ENCODE measurements at regions not wholly inside any gene's neighbourhood (a gene's known extent, or its start where the extent isn't known, plus 50 kb on each side); places are given as distances from the start of the nearest gene placed in this dataset.
"Not testable (repeated sequence)": the region's sequence is repeated elsewhere in the genome, so short reads cannot be mapped to it uniquely, and the experiment has no call there.

DNA sequence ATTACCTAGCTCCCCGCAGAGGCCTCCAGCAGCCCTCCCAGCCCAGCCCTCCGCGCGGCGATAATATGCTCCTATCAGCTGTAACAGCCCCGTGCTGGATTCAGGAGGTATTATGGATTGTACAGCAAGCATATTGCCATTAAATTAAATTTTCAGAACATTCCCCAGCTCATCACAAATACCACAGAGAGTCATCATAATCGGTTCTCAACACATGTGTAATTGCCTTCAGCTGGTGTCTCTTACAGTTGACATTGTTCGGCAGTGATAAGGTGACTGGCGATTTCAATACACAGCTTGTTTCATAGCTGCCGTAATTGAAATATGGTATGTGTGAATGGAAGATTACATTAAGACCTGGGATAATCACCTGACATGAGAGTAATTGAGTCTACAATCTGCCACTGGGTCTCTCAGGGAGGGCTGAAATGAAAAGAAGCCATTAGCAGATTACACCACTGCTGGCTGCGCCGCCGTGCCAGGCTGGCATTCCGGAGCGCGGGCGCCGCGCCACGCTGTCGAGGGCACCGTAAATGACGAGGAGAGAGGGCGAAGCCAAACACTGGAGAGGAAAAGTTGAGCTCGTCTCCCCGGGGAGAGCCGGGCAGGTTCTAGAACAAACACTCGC is 549.4 kb upstream of the SALL3 start:
- Mint-ChIP-seq H3K27me3 (ENCODE audit: low read depth) (no peaks in the 10 kb centered on the region), H3K4me1 (ENCODE audit: low read depth) (no peaks in the 10 kb centered on the region), H3K36me3 (ENCODE audit: low read depth) (no peaks in the 10 kb centered on the region), H3K4me3 (ENCODE audit: low read depth) (no peak overlapping the region), H3K27ac (no peak overlapping the region), H3K9me3 (peaks cover 16% of the 10 kb centered on the region)
- no peak for DNase-seq (ENCODE audit: low spot score)
- intact Hi-C loops (cut with micrococcal nuclease) = no loop called here

DNA sequence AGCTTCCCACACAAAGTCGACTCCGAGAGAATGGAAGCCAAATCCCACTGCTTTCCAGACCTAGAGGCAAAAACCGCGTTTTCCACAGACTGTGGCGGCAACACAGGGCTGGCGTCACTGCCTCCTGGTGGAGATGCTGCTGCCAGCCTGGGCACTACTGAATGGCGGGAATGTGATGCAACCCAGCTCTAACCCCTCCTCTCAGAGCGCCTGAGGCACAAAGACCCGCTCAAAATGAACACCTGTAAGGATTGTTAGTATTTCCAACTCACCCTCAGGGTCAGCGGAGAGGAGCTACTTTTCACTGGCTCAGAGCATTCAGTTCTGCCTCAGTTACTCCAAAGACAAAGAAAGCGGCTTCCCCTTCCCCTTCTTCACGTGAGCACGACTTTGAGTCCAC is 548.0 kb upstream of the SALL3 start:
- no peak for DNase-seq (ENCODE audit: low spot score)
- H3K4me1 Mint-ChIP-seq (ENCODE audit: low read depth) = no peaks in the 10 kb centered on the region
- H3K9me3 Mint-ChIP-seq = peaks cover 20% of the 10 kb centered on the region
- H3K27me3 Mint-ChIP-seq (ENCODE audit: low read depth) = no peaks in the 10 kb centered on the region
- H3K4me3 Mint-ChIP-seq (ENCODE audit: low read depth) = no peak overlapping the region
- no peak overlapping the region for H3K27ac Mint-ChIP-seq
- intact Hi-C loops (cut with micrococcal nuclease) = no loop called here
- no peaks in the 10 kb centered on the region for H3K36me3 Mint-ChIP-seq (ENCODE audit: low read depth)

DNA sequence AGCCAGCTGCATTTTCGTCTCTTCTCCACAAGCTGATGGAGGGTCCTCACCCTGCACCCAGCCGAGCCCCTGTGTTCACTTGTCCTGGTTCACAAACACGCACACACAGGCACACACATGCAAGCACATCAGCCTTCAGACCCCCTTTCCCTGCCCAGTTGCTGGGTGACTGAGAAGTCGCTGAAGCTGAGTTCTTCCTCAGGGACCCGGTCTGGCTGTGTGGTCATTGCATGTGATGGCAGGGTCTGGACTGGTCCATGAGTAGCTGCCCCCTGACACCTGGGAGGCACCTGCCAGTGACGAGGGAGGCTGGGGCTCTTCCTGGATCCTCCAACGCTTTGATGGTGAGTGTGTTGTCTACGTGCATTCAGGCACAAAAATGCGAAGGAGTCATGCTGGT is 546.1 kb upstream of the SALL3 start:
- H3K36me3 Mint-ChIP-seq (ENCODE audit: low read depth) = no peaks in the 10 kb centered on the region
- H3K27ac Mint-ChIP-seq = no peak overlapping the region
- intact Hi-C loops (cut with micrococcal nuclease) = no loop called here

GRCh38 chr18:78436110-78436509 is 543.5 kb upstream of the SALL3 start:
- DNase-seq (ENCODE audit: low spot score) = no peak
- no peak overlapping the region for H3K4me3 Mint-ChIP-seq (ENCODE audit: low read depth)
- no peak overlapping the region for H3K27ac Mint-ChIP-seq
- H3K9me3 Mint-ChIP-seq = peaks cover 30% of the 10 kb centered on the region
- no peaks in the 10 kb centered on the region for H3K36me3 Mint-ChIP-seq (ENCODE audit: low read depth)
- no peaks in the 10 kb centered on the region for H3K27me3 Mint-ChIP-seq (ENCODE audit: low read depth)
- intact Hi-C loops (cut with micrococcal nuclease) = no loop called here
- H3K4me1 Mint-ChIP-seq (ENCODE audit: low read depth) = no peaks in the 10 kb centered on the region

More for the DNA sequence above, 546.1 kb upstream of the SALL3 start:
- no peak overlapping the region for H3K4me3 Mint-ChIP-seq (ENCODE audit: low read depth)
- peaks cover 22% of the 10 kb centered on the region for H3K9me3 Mint-ChIP-seq
- DNase-seq (ENCODE audit: low spot score) = no peak
- H3K4me1 Mint-ChIP-seq (ENCODE audit: low read depth) = no peaks in the 10 kb centered on the region
- no peaks in the 10 kb centered on the region for H3K27me3 Mint-ChIP-seq (ENCODE audit: low read depth)

DNA sequence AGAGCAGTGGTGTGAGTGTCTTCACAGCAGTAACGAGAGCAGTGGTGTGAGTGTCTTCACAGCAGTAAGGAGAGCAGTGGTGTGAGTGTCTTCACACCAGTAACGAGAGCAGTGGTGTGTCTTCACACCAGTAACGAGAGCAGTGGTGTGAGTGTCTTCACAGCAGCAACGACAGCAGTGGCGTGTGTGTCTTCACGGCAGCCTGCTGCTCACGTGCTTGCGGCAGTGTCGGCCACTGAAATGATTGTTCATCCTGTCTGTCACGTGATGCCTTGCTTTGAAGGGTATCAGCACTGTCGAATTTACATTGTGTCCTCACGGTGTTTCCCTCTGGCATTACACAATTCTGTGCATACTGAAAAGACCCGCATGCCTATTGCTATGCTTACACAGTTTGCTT is 541.4 kb upstream of the SALL3 start:
- H3K4me1 Mint-ChIP-seq (ENCODE audit: low read depth); H3K27me3 Mint-ChIP-seq (ENCODE audit: low read depth); DNase-seq (ENCODE audit: low spot score); H3K4me3 Mint-ChIP-seq (ENCODE audit: low read depth); H3K27ac Mint-ChIP-seq; intact Hi-C loops (cut with micrococcal nuclease); H3K36me3 Mint-ChIP-seq (ENCODE audit: low read depth): not testable (repeated sequence)
- H3K9me3 Mint-ChIP-seq = peaks cover 25% of the 10 kb centered on the region

DNA sequence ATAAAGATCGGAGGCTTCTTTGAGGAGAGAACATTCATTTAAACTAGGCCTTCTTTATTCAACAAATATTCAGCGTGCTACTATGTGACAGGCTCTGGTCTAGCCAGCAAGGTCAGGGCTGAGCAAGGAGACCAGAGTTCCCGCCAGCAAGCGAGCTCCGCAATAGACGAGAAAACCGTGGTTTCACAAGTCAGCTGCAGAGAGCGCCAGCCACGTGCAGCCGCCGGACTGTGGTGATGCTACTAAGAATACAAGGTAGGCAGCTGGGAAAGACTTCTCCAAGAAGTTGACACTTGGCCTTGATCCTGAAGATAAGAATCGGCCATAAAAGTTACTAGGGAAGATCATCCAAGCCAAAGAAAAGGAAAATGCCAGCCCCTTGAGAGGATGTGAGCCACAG is 533.7 kb upstream of the SALL3 start:
- Mint-ChIP-seq H3K4me1 (ENCODE audit: low read depth) (no peaks in the 10 kb centered on the region), H3K4me3 (ENCODE audit: low read depth) (no peak overlapping the region), H3K9me3 (peaks cover 3% of the 10 kb centered on the region), H3K36me3 (ENCODE audit: low read depth) (no peaks in the 10 kb centered on the region), H3K27me3 (ENCODE audit: low read depth) (no peaks in the 10 kb centered on the region), H3K27ac (no peak overlapping the region)
- intact Hi-C loops (cut with micrococcal nuclease) = no loop called here
- DNase-seq (ENCODE audit: low spot score) = no peak

GRCh38 chr18:78447211-78447610 is 532.4 kb upstream of the SALL3 start:
- no peak overlapping the region for H3K4me3 Mint-ChIP-seq (ENCODE audit: low read depth)
- H3K9me3 Mint-ChIP-seq = peaks cover 8% of the 10 kb centered on the region
- intact Hi-C loops (cut with micrococcal nuclease) = no loop called here
- H3K4me1 Mint-ChIP-seq (ENCODE audit: low read depth) = no peaks in the 10 kb centered on the region
- H3K27ac Mint-ChIP-seq = no peak overlapping the region
- no peaks in the 10 kb centered on the region for H3K36me3 Mint-ChIP-seq (ENCODE audit: low read depth)
- H3K27me3 Mint-ChIP-seq (ENCODE audit: low read depth) = no peaks in the 10 kb centered on the region
- DNase-seq (ENCODE audit: low spot score) = no peak

- Mint-ChIP-seq H3K4me3 (ENCODE audit: low read depth) (no peak overlapping the region), H3K27ac (no peak overlapping the region), H3K36me3 (ENCODE audit: low read depth) (no peaks in the 10 kb centered on the region), H3K4me1 (ENCODE audit: low read depth) (no peaks in the 10 kb centered on the region), H3K27me3 (ENCODE audit: low read depth) (no peaks in the 10 kb centered on the region), H3K9me3 (peaks cover 8% of the 10 kb centered on the region)
- DNase-seq (ENCODE audit: low spot score) = no peak
- intact Hi-C loops (cut with micrococcal nuclease) = no loop called here
Measured at GRCh38 chr18:78448106-78448505, 531.5 kb upstream of the SALL3 start.

GRCh38 chr18:78448591-78448990 is 531.0 kb upstream of the SALL3 start:
- no peak for DNase-seq (ENCODE audit: low spot score)
- Mint-ChIP-seq H3K27ac (no peak overlapping the region), H3K9me3 (peaks cover 8% of the 10 kb centered on the region), H3K27me3 (ENCODE audit: low read depth) (no peaks in the 10 kb centered on the region), H3K36me3 (ENCODE audit: low read depth) (no peaks in the 10 kb centered on the region), H3K4me3 (ENCODE audit: low read depth) (no peak overlapping the region), H3K4me1 (ENCODE audit: low read depth) (no peaks in the 10 kb centered on the region)
- intact Hi-C loops (cut with micrococcal nuclease) = no loop called here

GRCh38 chr18:78454221-78454620 is 525.4 kb upstream of the SALL3 start:
- Mint-ChIP-seq H3K27ac (no peak overlapping the region), H3K36me3 (ENCODE audit: low read depth) (no peaks in the 10 kb centered on the region), H3K4me1 (ENCODE audit: low read depth) (no peaks in the 10 kb centered on the region), H3K27me3 (ENCODE audit: low read depth) (no peaks in the 10 kb centered on the region), H3K9me3 (peaks cover 8% of the 10 kb centered on the region), H3K4me3 (ENCODE audit: low read depth) (no peak overlapping the region)
- DNase-seq (ENCODE audit: low spot score) = no peak
- intact Hi-C loops (cut with micrococcal nuclease) = no loop called here

DNA sequence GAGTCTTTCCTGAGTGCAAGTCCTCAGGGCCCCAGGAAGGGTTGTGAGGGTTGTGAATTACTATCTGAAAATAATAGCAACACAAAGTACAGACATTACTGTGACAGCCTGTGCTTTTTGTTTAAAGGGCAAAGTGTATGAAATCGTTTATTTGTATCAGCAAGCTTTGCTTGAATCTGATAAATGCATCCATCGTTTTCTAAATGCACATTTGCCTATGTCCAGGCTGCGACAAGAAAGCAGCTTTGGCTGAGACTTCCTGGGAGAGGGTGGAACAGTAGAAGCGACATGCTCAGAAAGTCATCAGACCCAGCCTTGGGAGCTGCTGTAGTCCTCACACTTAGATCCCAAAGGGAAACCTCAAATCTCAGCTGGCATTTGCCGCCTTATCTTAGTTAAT is 524.2 kb upstream of the SALL3 start:
- Mint-ChIP-seq H3K4me3 (ENCODE audit: low read depth) (no peak overlapping the region), H3K4me1 (ENCODE audit: low read depth) (no peaks in the 10 kb centered on the region), H3K27ac (no peak overlapping the region), H3K9me3 (peaks cover 4% of the 10 kb centered on the region), H3K27me3 (ENCODE audit: low read depth) (no peaks in the 10 kb centered on the region), H3K36me3 (ENCODE audit: low read depth) (no peaks in the 10 kb centered on the region)
- DNase-seq (ENCODE audit: low spot score) = no peak
- intact Hi-C loops (cut with micrococcal nuclease) = no loop called here

DNA sequence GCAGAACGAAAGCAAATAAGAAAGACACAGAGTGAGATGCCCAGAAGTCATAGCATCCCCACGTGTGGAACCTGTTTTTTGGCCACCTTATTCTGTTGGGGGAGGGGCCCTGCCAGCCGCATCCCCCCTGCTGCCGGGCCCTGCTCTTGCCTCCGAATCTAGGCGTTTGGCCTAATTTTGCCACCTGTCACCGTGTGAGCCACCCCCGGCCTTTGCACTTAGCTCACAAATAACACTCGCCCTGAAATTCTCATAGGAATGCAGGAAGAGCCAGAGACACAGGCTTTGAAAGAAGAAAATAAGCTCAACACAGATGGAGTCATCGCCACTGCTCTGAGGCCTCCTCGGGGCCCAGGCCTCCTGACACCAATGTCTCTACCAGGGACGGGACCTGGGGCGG is 522.6 kb upstream of the SALL3 start:
- H3K27me3 Mint-ChIP-seq (ENCODE audit: low read depth) = no peaks in the 10 kb centered on the region
- intact Hi-C loops (cut with micrococcal nuclease) = no loop called here
- H3K4me1 Mint-ChIP-seq (ENCODE audit: low read depth) = no peaks in the 10 kb centered on the region
- H3K36me3 Mint-ChIP-seq (ENCODE audit: low read depth) = no peaks in the 10 kb centered on the region
- no peak overlapping the region for H3K27ac Mint-ChIP-seq
- peaks cover 2% of the 10 kb centered on the region for H3K9me3 Mint-ChIP-seq
- no peak for DNase-seq (ENCODE audit: low spot score)
- H3K4me3 Mint-ChIP-seq (ENCODE audit: low read depth) = no peak overlapping the region

- DNase-seq (ENCODE audit: low spot score) = no peak
- intact Hi-C loops (cut with micrococcal nuclease) = no loop called here
- Mint-ChIP-seq H3K4me1 (ENCODE audit: low read depth) (no peaks in the 10 kb centered on the region), H3K27ac (no peak overlapping the region), H3K27me3 (ENCODE audit: low read depth) (no peaks in the 10 kb centered on the region), H3K36me3 (ENCODE audit: low read depth) (no peaks in the 10 kb centered on the region), H3K4me3 (ENCODE audit: low read depth) (no peak overlapping the region), H3K9me3 (peaks cover 3% of the 10 kb centered on the region)
Measured at GRCh38 chr18:78457731-78458130, 521.9 kb upstream of the SALL3 start.

DNA sequence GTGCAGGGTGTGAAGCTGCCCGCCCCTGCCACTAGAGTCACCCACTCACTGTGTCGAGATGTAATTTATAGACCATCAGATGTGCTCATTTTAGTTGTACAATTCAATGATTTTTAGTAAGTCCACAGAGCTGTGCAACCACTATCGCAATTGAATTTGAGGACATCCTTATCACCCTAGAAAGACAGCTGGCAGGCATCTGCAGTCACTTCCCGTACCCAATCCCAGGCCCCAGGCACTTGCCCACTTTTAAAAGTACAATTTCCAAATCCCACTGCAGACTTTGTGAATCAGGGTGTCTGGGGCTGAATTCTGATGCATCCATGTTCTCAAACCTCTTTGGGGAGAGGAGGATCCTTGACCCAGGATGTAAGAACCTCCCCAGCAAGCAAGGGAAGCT is 521.3 kb upstream of the SALL3 start:
- peaks cover 3% of the 10 kb centered on the region for H3K9me3 Mint-ChIP-seq
- intact Hi-C loops (cut with micrococcal nuclease) = no loop called here
- no peak overlapping the region for H3K27ac Mint-ChIP-seq
- no peaks in the 10 kb centered on the region for H3K4me1 Mint-ChIP-seq (ENCODE audit: low read depth)
- no peak for DNase-seq (ENCODE audit: low spot score)
- H3K27me3 Mint-ChIP-seq (ENCODE audit: low read depth) = no peaks in the 10 kb centered on the region
- no peaks in the 10 kb centered on the region for H3K36me3 Mint-ChIP-seq (ENCODE audit: low read depth)
- H3K4me3 Mint-ChIP-seq (ENCODE audit: low read depth) = no peak overlapping the region

Measured in activated T-helper 2 cell treated with anti-CD3 and anti-CD28 coated beads, Interferon-gamma antibody, Interleukin-2, Interleukin-4, amounts not matched to agents 10 μg/mL and 5 μg/mL and 100 μg/mL, durations not matched to agents 14 hours and 24 hours and 36 hours (primary cell).